Activated CD4-positive, alpha-beta memory T cell treated with anti-CD3 and anti-CD28 coated beads, Interleukin-2, amount 10 ng/mL, durations not matched to agents 7 days and 5 days (primary cell): ENCODE measurements at regions not wholly inside any gene's neighbourhood (a gene's known extent, or its start where the extent isn't known, plus 50 kb on each side); places are given as distances from the start of the nearest gene placed in this dataset.

Experiments
- CTCF ChIA-PET: fragments of 350-600 bp; sonication (Branson Sonifier 250); formaldehyde crosslinking; loops from one replicate; lab custom pipeline; 2021; ENCODE audit warnings: antibody characterized with exemption, inconsistent platforms; lab: Charles Lee
- POLR2A ChIA-PET: fragments of 350-600 bp; sonication (Branson Sonifier 250); formaldehyde crosslinking; loops from one replicate; lab custom pipeline; 2021; ENCODE audit warnings: antibody characterized with exemption; lab: Charles Lee
- DNase-seq: peaks from one replicate; pipeline ENCODE4 v3.0.0-alpha.2; 2020
- H3K27ac Mint-ChIP-seq: one replicate; pipeline ENCODE4 v1.8.0; 2021; ENCODE audit warnings: mild to moderate bottlenecking, mixed read lengths
- H3K27me3 Mint-ChIP-seq: one replicate; pipeline ENCODE4 v1.8.0; 2021; ENCODE audit warnings: mixed read lengths
- H3K36me3 Mint-ChIP-seq: one replicate; pipeline ENCODE4 v1.8.0; 2021; ENCODE audit warnings: low read depth, mixed read lengths
- H3K4me1 Mint-ChIP-seq: one replicate; pipeline ENCODE4 v1.8.0; 2021; ENCODE audit warnings: mixed read lengths
- H3K4me3 Mint-ChIP-seq: one replicate; pipeline ENCODE4 v1.8.0; 2021; ENCODE audit warnings: mild to moderate bottlenecking, mixed read lengths
- H3K9me3 Mint-ChIP-seq: one replicate; pipeline ENCODE4 v1.8.0; 2021; ENCODE audit warnings: mixed read lengths

GRCh38 chr4:111221371-111221770 lies 598.5 kb upstream of the PITX2 start:
- H3K9me3 Mint-ChIP-seq: no peaks in the 10 kb centered on the region
- H3K27me3 Mint-ChIP-seq: no peaks in the 10 kb centered on the region
- H3K36me3 Mint-ChIP-seq: no peaks in the 10 kb centered on the region

GRCh38 chr4:111228396-111228795 lies 605.5 kb upstream of the PITX2 start:
- H3K36me3 Mint-ChIP-seq: no peaks in the 10 kb centered on the region
- CTCF ChIA-PET: no interaction called here
- H3K4me1 Mint-ChIP-seq: no peaks in the 10 kb centered on the region
- POLR2A ChIA-PET: no interaction called here
- H3K4me3 Mint-ChIP-seq: no peak overlapping the region
- no peak for DNase-seq
- H3K27ac Mint-ChIP-seq: no peak overlapping the region
- H3K9me3 Mint-ChIP-seq: peaks cover 4% of the 10 kb centered on the region
- no peaks in the 10 kb centered on the region for H3K27me3 Mint-ChIP-seq

More at GRCh38 chr4:111221371-111221770, 598.5 kb upstream of the PITX2 start:
- Mint-ChIP-seq H3K4me3 (no peak overlapping the region), H3K27ac (no peak overlapping the region), H3K4me1 (no peaks in the 10 kb centered on the region)
- CTCF ChIA-PET: no interaction called here
- POLR2A ChIA-PET: no interaction called here
- DNase-seq: no peak

- ChIA-PET CTCF (no interaction called here), POLR2A (no interaction called here)
- Mint-ChIP-seq H3K27ac (no peak overlapping the region), H3K9me3 (peaks cover 4% of the 10 kb centered on the region), H3K27me3 (no peaks in the 10 kb centered on the region), H3K4me1 (no peaks in the 10 kb centered on the region), H3K4me3 (no peak overlapping the region), H3K36me3 (no peaks in the 10 kb centered on the region)
- no peak for DNase-seq
Observed at GRCh38 chr4:111228874-111229273, 606.0 kb upstream of the PITX2 start.

- CTCF ChIA-PET: no interaction called here
- H3K36me3 Mint-ChIP-seq: no peaks in the 10 kb centered on the region
- H3K27ac Mint-ChIP-seq: no peak overlapping the region
- no peak overlapping the region for H3K4me3 Mint-ChIP-seq
- H3K9me3 Mint-ChIP-seq: peaks cover 4% of the 10 kb centered on the region
- DNase-seq: no peak
- H3K27me3 Mint-ChIP-seq: no peaks in the 10 kb centered on the region
- POLR2A ChIA-PET: no interaction called here
- H3K4me1 Mint-ChIP-seq: no peaks in the 10 kb centered on the region
Observed at GRCh38 chr4:111230265-111230664, 607.4 kb upstream of the PITX2 start.

- ChIA-PET CTCF (no interaction called here), POLR2A (no interaction called here)
- no peak for DNase-seq
- no peak overlapping the region for H3K27ac Mint-ChIP-seq
- H3K27me3 Mint-ChIP-seq: no peaks in the 10 kb centered on the region
- no peak overlapping the region for H3K4me3 Mint-ChIP-seq
- H3K36me3 Mint-ChIP-seq: no peaks in the 10 kb centered on the region
- no peaks in the 10 kb centered on the region for H3K4me1 Mint-ChIP-seq
- H3K9me3 Mint-ChIP-seq: peaks cover 4% of the 10 kb centered on the region
Observed at GRCh38 chr4:111231281-111231680, 608.4 kb upstream of the PITX2 start.

- Mint-ChIP-seq H3K36me3 (no peaks in the 10 kb centered on the region), H3K27me3 (no peaks in the 10 kb centered on the region), H3K27ac (no peak overlapping the region), H3K9me3 (peaks cover 4% of the 10 kb centered on the region), H3K4me1 (no peaks in the 10 kb centered on the region), H3K4me3 (no peak overlapping the region)
- POLR2A ChIA-PET: no interaction called here
- DNase-seq: no peak
- CTCF ChIA-PET: no interaction called here
Observed at GRCh38 chr4:111234939-111235338, 612.1 kb upstream of the PITX2 start.

- Mint-ChIP-seq H3K27me3 (no peaks in the 10 kb centered on the region), H3K36me3 (no peaks in the 10 kb centered on the region), H3K4me3 (no peak overlapping the region), H3K9me3 (peaks cover 2% of the 10 kb centered on the region), H3K27ac (no peak overlapping the region), H3K4me1 (no peaks in the 10 kb centered on the region)
- DNase-seq: no peak
- POLR2A ChIA-PET: no interaction called here
- CTCF ChIA-PET: no interaction called here
Observed at GRCh38 chr4:111263836-111264235, 641.0 kb upstream of the PITX2 start.

GRCh38 chr4:111266937-111267336 lies 644.1 kb upstream of the PITX2 start:
- Mint-ChIP-seq H3K4me3 (no peak overlapping the region), H3K27me3 (no peaks in the 10 kb centered on the region), H3K9me3 (peaks cover 2% of the 10 kb centered on the region), H3K4me1 (no peaks in the 10 kb centered on the region), H3K27ac (no peak overlapping the region), H3K36me3 (no peaks in the 10 kb centered on the region)
- CTCF ChIA-PET: no interaction called here
- DNase-seq: no peak
- POLR2A ChIA-PET: no interaction called here

- DNase-seq: no peak
- no peak overlapping the region for H3K27ac Mint-ChIP-seq
- no peaks in the 10 kb centered on the region for H3K36me3 Mint-ChIP-seq
- H3K9me3 Mint-ChIP-seq: peaks cover 2% of the 10 kb centered on the region
- no peaks in the 10 kb centered on the region for H3K4me1 Mint-ChIP-seq
- no peaks in the 10 kb centered on the region for H3K27me3 Mint-ChIP-seq
- ChIA-PET POLR2A (no interaction called here), CTCF (no interaction called here)
- H3K4me3 Mint-ChIP-seq: no peak overlapping the region
Observed at GRCh38 chr4:111267786-111268185, 644.9 kb upstream of the PITX2 start.

- Mint-ChIP-seq H3K9me3 (peaks cover 2% of the 10 kb centered on the region), H3K4me1 (no peaks in the 10 kb centered on the region)
- POLR2A ChIA-PET: no interaction called here
Observed at GRCh38 chr4:111268769-111269414, 646.0 kb upstream of the PITX2 start.

GRCh38 chr4:111269439-111269838 lies 646.6 kb upstream of the PITX2 start:
- CTCF ChIA-PET: no interaction called here
- Mint-ChIP-seq H3K36me3 (no peaks in the 10 kb centered on the region), H3K4me1 (no peaks in the 10 kb centered on the region), H3K4me3 (no peak overlapping the region), H3K27me3 (no peaks in the 10 kb centered on the region), H3K27ac (no peak overlapping the region), H3K9me3 (peaks cover 2% of the 10 kb centered on the region)
- DNase-seq: no peak
- POLR2A ChIA-PET: no interaction called here

More at GRCh38 chr4:111268769-111269414, 646.0 kb upstream of the PITX2 start:
- H3K27ac Mint-ChIP-seq: no peak overlapping the region
- no peak overlapping the region for H3K4me3 Mint-ChIP-seq
- DNase-seq: no peak
- no peaks in the 10 kb centered on the region for H3K27me3 Mint-ChIP-seq
- no peaks in the 10 kb centered on the region for H3K36me3 Mint-ChIP-seq
- CTCF ChIA-PET: no interaction called here

GRCh38 chr4:111274060-111274459 lies 651.2 kb upstream of the PITX2 start:
- POLR2A ChIA-PET: no interaction called here
- Mint-ChIP-seq H3K4me3 (no peak overlapping the region), H3K9me3 (no peaks in the 10 kb centered on the region), H3K27ac (no peak overlapping the region), H3K4me1 (no peaks in the 10 kb centered on the region), H3K27me3 (no peaks in the 10 kb centered on the region), H3K36me3 (no peaks in the 10 kb centered on the region)
- CTCF ChIA-PET: no interaction called here
- no peak for DNase-seq

- no peaks in the 10 kb centered on the region for H3K27me3 Mint-ChIP-seq
Observed at GRCh38 chr4:111274486-111274885, 651.6 kb upstream of the PITX2 start.

GRCh38 chr4:111281219-111281618 lies 658.3 kb upstream of the PITX2 start:
- H3K4me1 Mint-ChIP-seq: no peaks in the 10 kb centered on the region
- no peaks in the 10 kb centered on the region for H3K27me3 Mint-ChIP-seq
- H3K9me3 Mint-ChIP-seq: no peaks in the 10 kb centered on the region
- CTCF ChIA-PET: no interaction called here
- POLR2A ChIA-PET: no interaction called here
- no peak overlapping the region for H3K4me3 Mint-ChIP-seq
- H3K36me3 Mint-ChIP-seq: no peaks in the 10 kb centered on the region
- H3K27ac Mint-ChIP-seq: no peak overlapping the region
- no peak for DNase-seq

More at GRCh38 chr4:111274486-111274885, 651.6 kb upstream of the PITX2 start:
- no peaks in the 10 kb centered on the region for H3K4me1 Mint-ChIP-seq
- H3K4me3 Mint-ChIP-seq: no peak overlapping the region
- H3K36me3 Mint-ChIP-seq: no peaks in the 10 kb centered on the region
- ChIA-PET CTCF (no interaction called here), POLR2A (no interaction called here)
- no peak for DNase-seq
- H3K27ac Mint-ChIP-seq: no peak overlapping the region
- no peaks in the 10 kb centered on the region for H3K9me3 Mint-ChIP-seq
